Neuronal stem cell (in vitro differentiated cells): ENCODE measurements at regions not wholly inside any gene's neighbourhood (a gene's known extent, or its start where the extent isn't known, plus 50 kb on each side); places are given as distances from the start of the nearest gene placed in this dataset.

Experiments
- DNase-seq: peaks from one replicate; pipeline ENCODE4 v3.0.0-alpha.2; 2013; ENCODE audit warnings: low spot score
- H2AFZ ChIP-seq: one replicate; pipeline ENCODE4 v1.6.1; 2013; ENCODE audit warnings: mild to moderate bottlenecking, low read length, inconsistent platforms
- H2AK5ac ChIP-seq: 2 replicates; pipeline ENCODE4 v1.6.1; 2013; ENCODE audit warnings: low read depth, mild to moderate bottlenecking, inconsistent platforms, low read length, moderate library complexity, mixed read lengths
- H2BK120ac ChIP-seq: 2 replicates; pipeline ENCODE4 v1.6.1; 2013; ENCODE audit warnings: low read depth, mild to moderate bottlenecking, inconsistent platforms, low read length, moderate library complexity, mixed read lengths
- H2BK12ac ChIP-seq: one replicate; pipeline ENCODE4 v1.6.1; 2013; ENCODE audit warnings: low read length, inconsistent platforms
- H2BK15ac ChIP-seq: 2 replicates; pipeline ENCODE4 v1.6.1; 2013; ENCODE audit warnings: mild to moderate bottlenecking, low read length, inconsistent platforms, mixed read lengths
- H2BK5ac ChIP-seq: one replicate; pipeline ENCODE4 v1.6.1; 2013; ENCODE audit warnings: inconsistent platforms, mild to moderate bottlenecking, low read length, moderate library complexity
- H3K14ac ChIP-seq: one replicate; pipeline ENCODE4 v1.6.1; 2013; ENCODE audit warnings: low read length, inconsistent platforms
- H3K18ac ChIP-seq: 2 replicates; pipeline ENCODE4 v1.6.1; 2013; ENCODE audit warnings: low read length, inconsistent platforms
- H3K23ac ChIP-seq: 2 replicates; pipeline ENCODE4 v1.6.1; 2013; ENCODE audit warnings: low read depth, mild to moderate bottlenecking, mixed read lengths, low read length, inconsistent platforms; ENCODE audit not compliant: poor library complexity
- H3K27ac ChIP-seq: replicated peaks from 3 replicates; pipeline ENCODE4 v1.5.1; 2013; ENCODE audit warnings: low read length, inconsistent platforms
- H3K27me3 ChIP-seq, 3 experiments: 2 replicates each; pipeline ENCODE4 v1.6.1; 2013; ENCODE audit warnings: low read length in 3 of 3, mild to moderate bottlenecking in 2 of 3, inconsistent platforms in 1 of 3, low read depth in 1 of 3, mixed read lengths in 1 of 3, moderate library complexity in 1 of 3; ENCODE audit not compliant: control insufficient read depth in 3 of 3, insufficient read depth in 3 of 3
- H3K36me3 ChIP-seq, 2 donors: replicated peaks in 1 of 2; 2 replicates each; pipeline ENCODE4 v1.6.1; 2013; ENCODE audit warnings: low read length in 2 of 2; ENCODE audit not compliant: control insufficient read depth in 2 of 2, insufficient read depth in 2 of 2
- H3K4ac ChIP-seq: 2 replicates; pipeline ENCODE4 v1.6.1; 2013; ENCODE audit warnings: inconsistent platforms, mild to moderate bottlenecking, low read length, moderate library complexity
- H3K4me1 ChIP-seq, 2 donors: 1 replicate in 1 of 2; 2 replicates in 1 of 2; pipeline ENCODE4 v1.6.1; 2013; ENCODE audit warnings: low read length in 2 of 2, low read depth in 1 of 2; ENCODE audit not compliant: control insufficient read depth in 2 of 2, insufficient read depth in 1 of 2
- H3K4me2 ChIP-seq: one replicate; pipeline ENCODE4 v1.6.1; 2013; ENCODE audit warnings: mild to moderate bottlenecking, low read length, inconsistent platforms; ENCODE audit not compliant: insufficient read depth, poor library complexity, severe bottlenecking
- H3K4me3 ChIP-seq, 2 donors: 2 replicates each; pipeline ENCODE4 v1.5.1; 2013; ENCODE audit warnings: low read length in 2 of 2, mild to moderate bottlenecking in 2 of 2, inconsistent platforms in 1 of 2, moderate library complexity in 1 of 2
- H3K79me1 ChIP-seq: one replicate; pipeline ENCODE4 v1.6.1; 2013; ENCODE audit warnings: low read depth, mild to moderate bottlenecking, inconsistent platforms, low read length, moderate library complexity
- H3K9ac ChIP-seq: one replicate; pipeline ENCODE4 v1.6.1; 2013; ENCODE audit warnings: mild to moderate bottlenecking, low read depth, low read length, inconsistent platforms; ENCODE audit not compliant: poor library complexity
- H3K9me3 ChIP-seq, 2 donors: replicated peaks in 1 of 2; 2 replicates each; pipeline versions ENCODE3 to v1.6.1; 2013; ENCODE audit warnings: low read length in 2 of 2, mild to moderate bottlenecking in 2 of 2, inconsistent platforms in 1 of 2, low read depth in 1 of 2, mixed read lengths in 1 of 2, moderate library complexity in 1 of 2; ENCODE audit not compliant: control insufficient read depth in 2 of 2, insufficient read depth in 1 of 2
- H4K8ac ChIP-seq: one replicate; pipeline ENCODE4 v1.6.1; 2013; ENCODE audit warnings: low read depth, mild to moderate bottlenecking, inconsistent platforms, low read length, moderate library complexity
- H4K91ac ChIP-seq: one replicate; pipeline ENCODE4 v1.6.1; 2013; ENCODE audit warnings: low read length, low read depth, mild to moderate bottlenecking, inconsistent platforms; ENCODE audit not compliant: poor library complexity
- WGBS, 2 donors: extraction: QIAGEN DNeasy Blood & Tissue Kit; methylation state at CpG; one replicate each; pipeline ENCODE4 v1.1.7; 2013; ENCODE audit warnings: missing lambda C conversion rate in 2 of 2, mixed read lengths in 1 of 2; ENCODE audit not compliant: insufficient read length in 2 of 2, insufficient replicate concordance in 1 of 2; ENCODE audit errors: extremely low coverage in 2 of 2; 5-methylcytosine and 5-hydroxymethylcytosine counted together

GRCh38 chr10:62689712-62690111, 114.8 kb upstream of the ADO start:
- no peak overlapping the region for H3K9ac ChIP-seq
- no peak overlapping the region for H3K27ac ChIP-seq
- WGBS, 2 donors = no CpG with 5 or more reads among the region's 5 CpGs
- H2BK15ac ChIP-seq = no peak overlapping the region
- H3K79me1 ChIP-seq = peaks cover 1% of the 10 kb centered on the region
- H3K4ac ChIP-seq = no peak overlapping the region
- no peaks in the 10 kb centered on the region for H3K36me3 ChIP-seq
- no peak overlapping the region for H2BK5ac ChIP-seq
- no peak overlapping the region for H3K4me3 ChIP-seq
- H3K18ac ChIP-seq = no peak overlapping the region
- peaks cover 0 to 6% of the 10 kb centered on the region in 2 donors for H3K9me3 ChIP-seq
- no peak for DNase-seq
- no peak overlapping the region for H2BK12ac ChIP-seq
- H2AFZ ChIP-seq = peak overlapping the region; percentile 2
- H3K4me2 ChIP-seq = no peak overlapping the region
- H2AK5ac ChIP-seq = no peak overlapping the region
- H3K14ac ChIP-seq = no peak overlapping the region
- peaks cover 0 to 13% of the 10 kb centered on the region in 2 donors for H3K4me1 ChIP-seq
- no peak overlapping the region for H4K8ac ChIP-seq
- no peak overlapping the region for H3K23ac ChIP-seq
- no peak overlapping the region for H2BK120ac ChIP-seq
- H4K91ac ChIP-seq = no peak overlapping the region
- no peaks in the 10 kb centered on the region for H3K27me3 ChIP-seq

GRCh38 chr10:62690703-62691102, 113.8 kb upstream of the ADO start:
- Histone ChIP-seq H4K8ac (no peak overlapping the region), H3K36me3 (no peaks in the 10 kb centered on the region), H2BK5ac (no peak overlapping the region), H3K23ac (no peak overlapping the region), H2BK15ac (no peak overlapping the region), H2AK5ac (no peak overlapping the region), H3K4me2 (no peak overlapping the region), H2AFZ (peak overlapping the region; percentile 2), H4K91ac (no peak overlapping the region), H2BK12ac (no peak overlapping the region), H3K27ac (no peak overlapping the region), H3K4ac (no peak overlapping the region), H3K4me1 (peaks cover 0 to 7% of the 10 kb centered on the region in 2 donors), H3K79me1 (peaks cover 1% of the 10 kb centered on the region), H3K14ac (no peak overlapping the region), H3K9me3 (peaks cover 0 to 6% of the 10 kb centered on the region in 2 donors), H3K27me3 (no peaks in the 10 kb centered on the region), H3K4me3 (no peak overlapping the region), H3K18ac (no peak overlapping the region), H3K9ac (no peak overlapping the region), H2BK120ac (no peak overlapping the region)
- WGBS, 2 donors = no CpG with 5 or more reads among the region's 3 CpGs
- DNase-seq = no peak

GRCh38 chr10:62691336-62691735, 113.2 kb upstream of the ADO start:
- no CpG with 5 or more reads among the region's 4 CpGs for WGBS, 2 donors
- Histone ChIP-seq H2BK120ac (no peak overlapping the region), H3K27ac (no peak overlapping the region), H3K4ac (no peak overlapping the region), H2BK5ac (no peak overlapping the region), H3K9me3 (peaks cover 0 to 6% of the 10 kb centered on the region in 2 donors), H3K4me2 (no peak overlapping the region), H3K23ac (no peak overlapping the region), H3K27me3 (no peaks in the 10 kb centered on the region), H3K18ac (no peak overlapping the region), H3K9ac (no peak overlapping the region), H3K4me3 (no peak overlapping the region), H2AK5ac (no peak overlapping the region), H4K91ac (no peak overlapping the region), H3K14ac (no peak overlapping the region), H3K36me3 (no peaks in the 10 kb centered on the region), H4K8ac (no peak overlapping the region), H2BK15ac (no peak overlapping the region), H2BK12ac (no peak overlapping the region), H3K79me1 (peaks cover 1% of the 10 kb centered on the region), H3K4me1 (peaks cover 0 to under 1% of the 10 kb centered on the region in 2 donors), H2AFZ (no peak overlapping the region)
- DNase-seq = no peak

- Histone ChIP-seq H2BK120ac (no peak overlapping the region), H3K4ac (no peak overlapping the region), H3K4me1 (no peaks in the 10 kb centered on the region), H4K91ac (no peak overlapping the region), H3K4me3 (no peak overlapping the region), H2AK5ac (no peak overlapping the region), H3K9me3 (peaks cover 0 to 4% of the 10 kb centered on the region in 2 donors), H3K23ac (no peak overlapping the region), H2BK15ac (no peak overlapping the region), H3K18ac (no peak overlapping the region), H2AFZ (peak overlapping the region; percentile 83), H3K36me3 (no peaks in the 10 kb centered on the region), H3K79me1 (peaks cover 1% of the 10 kb centered on the region), H4K8ac (no peak overlapping the region), H3K27me3 (no peaks in the 10 kb centered on the region), H3K27ac (no peak overlapping the region), H2BK5ac (no peak overlapping the region), H2BK12ac (no peak overlapping the region), H3K9ac (no peak overlapping the region), H3K4me2 (no peak overlapping the region), H3K14ac (no peak overlapping the region)
- DNase-seq = no peak
- WGBS, 2 donors = no CpG with 5 or more reads among the region's 5 CpGs
Observed at GRCh38 chr10:62692085-62692484, 112.4 kb upstream of the ADO start.
